Gastroesophageal sphincter (tissue), 4 donors: ENCODE measurements at regions not wholly inside any gene's neighbourhood (a gene's known extent, or its start where the extent isn't known, plus 50 kb on each side); places are given as distances from the start of the nearest gene placed in this dataset.
"Not testable (repeated sequence)": the region's sequence is repeated elsewhere in the genome, so short reads cannot be mapped to it uniquely, and the experiment has no call there.

ENCODE experiments used
- ATAC-seq: fragments of 150-250 bp; one replicate; pipeline ENCODE4 v1.9.1; 2016; ENCODE audit warnings: mild to moderate bottlenecking, moderate library complexity
- H3K27ac ChIP-seq, 4 donors: fragments of 200-600 bp; sonication (generic) in 3 of 4; 1 replicate in 3 of 4; 2 replicates in 1 of 4; pipeline ENCODE4 v1.5.1; 2016 to 2019
- H3K27me3 ChIP-seq: fragments of 200-600 bp; sonication (generic); one replicate; pipeline ENCODE4 v1.5.1; 2019
- H3K36me3 ChIP-seq, 2 donors: fragments of 200-600 bp; sonication (generic); one replicate each; pipeline ENCODE4 v1.5.1; 2019; ENCODE audit warnings: control low read depth in 1 of 2
- H3K4me1 ChIP-seq, 3 donors: fragments of 200-600 bp; sonication (generic); 1 replicate in 2 of 3; 2 replicates in 1 of 3; pipeline ENCODE4 v1.5.1; 2016 to 2019; ENCODE audit warnings: control low read depth in 2 of 3
- H3K4me3 ChIP-seq, 2 donors: fragments of 200-600 bp; sonication (generic); one replicate each; pipeline ENCODE4 v1.5.1; 2019; ENCODE audit warnings: mild to moderate bottlenecking in 1 of 2, moderate library complexity in 1 of 2
- H3K9me3 ChIP-seq, 3 donors: fragments of 200-600 bp; sonication (generic); one replicate each; pipeline ENCODE4 v1.5.1; 2017 to 2019; ENCODE audit warnings: control low read depth in 2 of 3
- CTCF ChIP-seq, 4 experiments: fragments of 200-600 bp in 2 of 4; fragments of 450-650 bp in 2 of 4; sonication (generic) in 1 of 4; IDR thresholded peaks; one replicate each; pipeline ENCODE4 v1.5.1; 2017 to 2019; ENCODE audit warnings: antibody characterized with exemption in 4 of 4, mild to moderate bottlenecking in 2 of 4, moderate library complexity in 2 of 4
- EP300 ChIP-seq: sonication (generic); formaldehyde crosslinking; IDR thresholded peaks from one replicate; pipeline ENCODE4 v1.6.1; 2017; ENCODE audit warnings: antibody characterized with exemption, mild to moderate bottlenecking
- POLR2A ChIP-seq, 2 donors: fragments of 450-650 bp; IDR thresholded peaks; one replicate each; pipeline ENCODE4 v1.6.1; 2017; ENCODE audit warnings: antibody characterized with exemption in 2 of 2, mild to moderate bottlenecking in 2 of 2, moderate library complexity in 1 of 2
- POLR2AphosphoS5 ChIP-seq: sonication (generic); formaldehyde crosslinking; IDR thresholded peaks from one replicate; pipeline ENCODE4 v1.6.1; 2017; ENCODE audit warnings: antibody characterized with exemption
- WGBS, 2 donors: methylation state at CpG; one replicate each; pipeline ENCODE4 v1.1.5; 2018; ENCODE audit warnings: low coverage in 1 of 2; 5-methylcytosine and 5-hydroxymethylcytosine counted together
- small RNA-seq, 4 donors: library from RNA; depleted of rRNA; stranded (forward); fragments of <200 nt; gene quantifications; one replicate each; pipeline ENCODE3, GENCODE V24; 2016

GRCh38 chr17:43309505-43310332 is 75.9 kb upstream of the RNU2-1 start:
- 10 to 13% methylated on average over 3 to 6 of the region's 12 CpGs for WGBS, 2 donors
- Histone ChIP-seq H3K9me3 (no peaks in the 10 kb centered on the region), H3K36me3 (no peaks in the 10 kb centered on the region), H3K27me3 (no peaks in the 10 kb centered on the region), H3K27ac (no peak overlapping the region), H3K4me1 (no peaks in the 10 kb centered on the region), H3K4me3 (no peak overlapping the region)
- TF ChIP-seq POLR2A (IDR thresholded peaks at IDR 0.05) (no peak), POLR2AphosphoS5 (no peak), EP300 (no peak), CTCF (IDR thresholded peaks at IDR 0.05) (no peak)
- no peak for ATAC-seq

- H3K27ac ChIP-seq: no peak overlapping the region
- no peaks in the 10 kb centered on the region for H3K9me3 ChIP-seq
- no peak overlapping the region for H3K4me3 ChIP-seq
- no peaks in the 10 kb centered on the region for H3K36me3 ChIP-seq
- 62 to 70% methylated on average over 5 to 6 of the region's 6 CpGs for WGBS, 2 donors
- no peak for TF ChIP-seq EP300
- no peak for TF ChIP-seq POLR2AphosphoS5
- TF ChIP-seq POLR2A (IDR thresholded peaks at IDR 0.05): no peak
- TF ChIP-seq CTCF (IDR thresholded peaks at IDR 0.05): no peak
- ATAC-seq: no peak
- no peaks in the 10 kb centered on the region for H3K27me3 ChIP-seq
- H3K4me1 ChIP-seq: no peaks in the 10 kb centered on the region
Observed at GRCh38 chr17:43308999-43309398, 75.2 kb upstream of the RNU2-1 start.

GRCh38 chr17:43304792-43305191 is 71.0 kb upstream of the RNU2-1 start:
- not testable (repeated sequence) for H3K9me3 ChIP-seq, H3K27ac ChIP-seq, H3K4me3 ChIP-seq, H3K4me1 ChIP-seq, H3K27me3 ChIP-seq, H3K36me3 ChIP-seq, ATAC-seq
- no CpG with 5 or more reads among the region's 23 CpGs for WGBS, 2 donors

- H3K36me3 ChIP-seq, H3K27me3 ChIP-seq, H3K4me3 ChIP-seq, H3K4me1 ChIP-seq, H3K9me3 ChIP-seq, ATAC-seq, H3K27ac ChIP-seq: not testable (repeated sequence)
- no CpG with 5 or more reads among the region's 5 CpGs for WGBS, 2 donors
Observed at GRCh38 chr17:43303049-43303448, 69.3 kb upstream of the RNU2-1 start.

DNA sequence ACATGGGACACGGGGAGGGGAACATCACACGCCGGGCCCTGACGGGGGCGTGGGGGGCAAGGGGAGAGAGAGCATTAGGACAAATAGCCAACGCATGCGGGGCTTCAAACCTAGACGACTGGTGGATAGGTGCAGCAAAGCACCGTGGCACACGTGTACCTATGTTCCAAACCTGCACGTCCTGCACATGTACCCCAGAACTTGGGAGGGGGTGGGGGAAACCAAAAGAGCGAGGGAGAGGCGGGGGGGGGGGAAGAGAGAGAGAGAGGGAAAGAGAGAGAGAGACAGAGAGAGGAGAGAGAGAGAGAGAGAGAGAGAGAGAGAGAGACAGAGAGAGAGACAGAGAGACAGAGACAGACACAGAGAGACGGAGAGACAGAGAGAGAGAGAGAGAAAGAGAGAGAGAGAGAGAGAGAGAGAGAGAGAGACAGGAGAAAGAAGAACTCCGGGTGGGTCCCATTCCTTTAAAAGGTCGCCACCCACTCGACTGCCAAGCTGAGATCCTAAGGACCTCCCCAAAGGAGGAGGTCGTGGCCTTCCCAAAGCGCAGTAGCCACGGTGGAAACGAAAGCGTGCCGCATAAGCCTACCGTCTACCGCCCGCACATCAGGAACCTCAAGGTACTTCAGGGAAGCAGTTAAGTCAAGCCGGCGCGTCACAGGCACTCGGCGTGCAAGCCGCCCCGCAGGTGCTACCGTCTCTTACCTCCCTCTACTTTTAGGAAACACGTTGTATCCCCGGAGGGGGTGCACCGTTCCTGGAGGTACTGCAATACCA is 65.7 kb upstream of the RNU2-1 start:
- H3K9me3 ChIP-seq, H3K4me3 ChIP-seq, H3K4me1 ChIP-seq, H3K36me3 ChIP-seq, H3K27me3 ChIP-seq, ATAC-seq, H3K27ac ChIP-seq: not testable (repeated sequence)
- WGBS, 2 donors: no CpG with 5 or more reads among the region's 37 CpGs

DNA sequence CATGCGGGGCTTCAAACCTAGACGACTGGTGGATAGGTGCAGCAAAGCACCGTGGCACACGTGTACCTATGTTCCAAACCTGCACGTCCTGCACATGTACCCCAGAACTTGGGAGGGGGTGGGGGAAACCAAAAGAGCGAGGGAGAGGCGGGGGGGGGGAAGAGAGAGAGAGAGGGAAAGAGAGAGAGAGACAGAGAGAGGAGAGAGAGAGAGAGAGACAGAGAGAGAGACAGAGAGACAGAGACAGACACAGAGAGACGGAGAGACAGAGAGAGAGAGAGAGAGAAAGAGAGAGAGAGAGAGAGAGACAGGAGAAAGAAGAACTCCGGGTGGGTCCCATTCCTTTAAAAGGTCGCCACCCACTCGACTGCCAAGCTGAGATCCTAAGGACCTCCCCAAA is 55.9 kb upstream of the RNU2-1 start:
- not testable (repeated sequence) for H3K4me1 ChIP-seq, H3K9me3 ChIP-seq, H3K27me3 ChIP-seq, H3K4me3 ChIP-seq, H3K36me3 ChIP-seq, ATAC-seq, H3K27ac ChIP-seq
- WGBS, 2 donors: no CpG with 5 or more reads among the region's 11 CpGs

GRCh38 chr17:43283606-43284005 is 49.8 kb upstream of the RNU2-1 start:
- H3K36me3 ChIP-seq, ATAC-seq, H3K4me3 ChIP-seq, H3K27me3 ChIP-seq, H3K27ac ChIP-seq, H3K4me1 ChIP-seq, H3K9me3 ChIP-seq: not testable (repeated sequence)
- WGBS, 2 donors: no CpG with 5 or more reads among the region's 15 CpGs

Small RNAs in the stretch of these regions (small RNA-seq; reads per million reads assigned to genes)
- gene RF00004: 0 reads per million in 4 donors
